GM12865 (cell line): ENCODE measurements at regions not wholly inside any gene's neighbourhood (a gene's known extent, or its start where the extent isn't known, plus 50 kb on each side); places are given as distances from the start of the nearest gene placed in this dataset.

Source experiments
- DNase-seq: peaks from one replicate; pipeline ENCODE4 v3.0.0; 2010; ENCODE audit warnings: low read depth
- H3K4me3 ChIP-seq: 2 replicates; pipeline ENCODE4 v1.5.1; 2011; ENCODE audit warnings: mild to moderate bottlenecking, low read depth, low read length, control low read depth
- TF ChIP-seq, protein P1 (sequence below): IDR thresholded peaks from 2 replicates; pipeline ENCODE4 v1.5.1; 2011; ENCODE audit warnings: low read length, control low read depth, low read depth, inconsistent platforms; ENCODE audit not compliant: insufficient read depth; ENCODE audit errors: missing control alignments

DNA sequence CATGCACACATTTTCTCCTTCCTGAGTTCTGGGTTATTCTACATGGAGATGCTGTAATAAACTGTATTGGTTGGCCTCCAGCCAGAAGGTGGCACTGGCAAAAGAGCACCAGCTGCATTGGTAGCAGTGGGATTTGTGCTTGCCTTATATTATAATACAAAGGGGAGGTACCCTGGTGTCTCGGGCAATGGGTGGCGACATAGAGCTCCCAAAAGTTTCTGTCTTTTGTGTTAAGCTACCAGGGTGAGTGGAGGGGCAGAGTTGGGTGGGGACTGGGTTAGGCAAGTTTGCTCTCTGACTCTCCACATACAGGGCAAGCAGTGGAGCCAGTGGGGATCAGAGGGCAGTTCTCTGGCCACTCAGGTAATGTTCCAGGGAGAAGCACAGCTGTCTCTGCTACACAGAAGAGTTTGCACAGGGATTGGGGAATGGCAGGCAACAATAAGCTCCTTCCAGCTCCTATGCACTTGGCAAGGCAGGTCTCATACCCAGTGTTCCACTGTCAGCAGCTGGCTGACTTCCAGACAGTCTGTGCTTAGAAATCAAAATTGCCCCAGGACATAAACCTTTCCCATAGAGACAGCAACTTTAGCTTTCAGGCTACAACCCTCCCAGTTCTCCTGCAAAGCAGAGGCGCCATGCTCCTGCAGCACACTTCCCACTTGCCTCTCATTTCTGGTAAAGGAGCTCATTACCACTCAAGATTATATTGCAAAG lies 463.9 kb upstream of the PCDH7 start:
- no peak for DNase-seq
- no peak overlapping the region for H3K4me3 ChIP-seq
- TF ChIP-seq, protein P1, sequence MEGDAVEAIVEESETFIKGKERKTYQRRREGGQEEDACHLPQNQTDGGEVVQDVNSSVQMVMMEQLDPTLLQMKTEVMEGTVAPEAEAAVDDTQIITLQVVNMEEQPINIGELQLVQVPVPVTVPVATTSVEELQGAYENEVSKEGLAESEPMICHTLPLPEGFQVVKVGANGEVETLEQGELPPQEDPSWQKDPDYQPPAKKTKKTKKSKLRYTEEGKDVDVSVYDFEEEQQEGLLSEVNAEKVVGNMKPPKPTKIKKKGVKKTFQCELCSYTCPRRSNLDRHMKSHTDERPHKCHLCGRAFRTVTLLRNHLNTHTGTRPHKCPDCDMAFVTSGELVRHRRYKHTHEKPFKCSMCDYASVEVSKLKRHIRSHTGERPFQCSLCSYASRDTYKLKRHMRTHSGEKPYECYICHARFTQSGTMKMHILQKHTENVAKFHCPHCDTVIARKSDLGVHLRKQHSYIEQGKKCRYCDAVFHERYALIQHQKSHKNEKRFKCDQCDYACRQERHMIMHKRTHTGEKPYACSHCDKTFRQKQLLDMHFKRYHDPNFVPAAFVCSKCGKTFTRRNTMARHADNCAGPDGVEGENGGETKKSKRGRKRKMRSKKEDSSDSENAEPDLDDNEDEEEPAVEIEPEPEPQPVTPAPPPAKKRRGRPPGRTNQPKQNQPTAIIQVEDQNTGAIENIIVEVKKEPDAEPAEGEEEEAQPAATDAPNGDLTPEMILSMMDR = no peak

DNA sequence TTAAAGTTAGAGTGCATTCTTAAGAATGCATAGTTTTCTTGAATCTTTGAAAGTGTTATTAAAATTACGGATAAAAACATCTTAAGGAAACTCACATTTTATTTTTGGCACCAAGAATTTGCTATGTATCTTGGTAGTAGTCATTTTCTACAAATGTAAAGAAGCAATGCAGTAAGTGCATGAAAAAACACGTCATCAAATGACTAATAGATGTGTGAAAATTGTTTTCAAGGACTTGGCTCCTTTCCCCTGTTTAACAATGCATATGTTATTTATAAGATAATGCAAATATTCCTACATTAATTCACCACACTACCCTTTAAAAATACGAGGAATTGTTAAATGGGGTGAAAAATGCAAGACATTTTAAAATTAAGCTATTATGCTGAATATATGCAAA lies 461.2 kb upstream of the PCDH7 start:
- no peak for DNase-seq
- TF ChIP-seq, protein P1 = no peak
- H3K4me3 ChIP-seq = no peak overlapping the region

DNA sequence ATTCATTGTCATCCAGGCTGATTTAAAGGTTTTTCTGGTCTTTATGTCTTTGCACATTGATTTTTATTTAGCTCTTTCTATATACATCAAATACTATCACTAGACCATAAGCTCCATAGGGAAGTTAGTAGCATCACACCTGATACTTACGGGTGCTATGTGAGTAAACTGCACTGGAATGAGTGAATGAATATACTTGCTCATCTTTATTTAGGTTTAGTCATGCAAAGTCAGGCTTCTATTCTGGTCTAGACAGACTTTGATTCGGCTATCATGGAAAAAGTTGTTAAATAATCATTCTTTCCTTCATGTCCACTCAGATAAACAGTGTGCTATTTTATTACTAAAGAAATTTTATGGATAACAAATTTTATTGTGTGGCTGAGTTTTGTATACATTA lies 457.8 kb upstream of the PCDH7 start:
- DNase-seq = no peak
- TF ChIP-seq, protein P1 = no peak
- H3K4me3 ChIP-seq = no peak overlapping the region

DNA sequence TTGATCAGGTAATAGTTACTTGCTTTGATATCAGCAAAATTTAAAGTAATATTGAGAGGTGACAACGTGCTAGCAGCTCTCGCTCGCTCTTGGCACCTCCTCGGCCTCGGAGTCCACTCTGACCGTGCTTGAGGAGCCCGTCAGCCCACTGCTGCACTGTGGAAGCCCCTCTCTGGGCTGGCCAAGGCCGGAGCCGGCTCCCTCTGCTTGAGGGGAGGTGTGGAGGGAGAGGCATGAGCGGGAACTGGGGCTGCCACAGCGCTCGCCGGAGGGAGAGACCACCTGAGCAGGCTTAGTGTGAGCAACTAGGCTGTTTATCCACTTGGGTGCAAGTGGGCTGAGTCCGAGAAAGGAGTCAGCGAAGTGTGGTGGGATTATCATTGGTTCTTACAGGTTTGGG lies 455.7 kb upstream of the PCDH7 start:
- no peak for DNase-seq
- TF ChIP-seq, protein P1 = no peak
- H3K4me3 ChIP-seq = no peak overlapping the region

GRCh38 chr4:30265716-30266115 lies 454.5 kb upstream of the PCDH7 start:
- TF ChIP-seq, protein P1 = no peak
- H3K4me3 ChIP-seq = no peak overlapping the region

GRCh38 chr4:30268370-30268769 lies 451.8 kb upstream of the PCDH7 start:
- no peak for DNase-seq
- TF ChIP-seq, protein P1 = no peak
- H3K4me3 ChIP-seq = no peak overlapping the region

More at GRCh38 chr4:30265716-30266115, 454.5 kb upstream of the PCDH7 start:
- DNase-seq = no peak

DNA sequence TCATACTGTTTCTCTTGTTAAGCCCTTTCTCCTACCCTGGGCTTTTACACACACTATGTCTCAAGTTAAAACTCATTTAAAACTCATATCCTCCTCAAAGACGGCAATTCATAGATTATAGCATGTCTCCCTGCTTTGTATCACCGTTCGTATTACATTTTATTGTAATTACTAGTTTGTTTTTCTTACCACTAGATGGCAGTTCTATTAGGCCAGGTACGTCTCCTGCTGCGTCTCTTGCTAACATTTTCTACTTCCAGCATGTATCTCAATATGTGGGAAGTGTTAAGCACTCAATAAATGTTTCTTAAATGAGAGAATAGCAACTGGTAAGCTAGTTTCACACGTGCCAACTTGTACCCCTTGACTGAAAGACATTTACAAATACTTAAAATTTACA lies 450.3 kb upstream of the PCDH7 start:
- TF ChIP-seq, protein P1 = no peak
- H3K4me3 ChIP-seq = no peak overlapping the region
- DNase-seq = no peak
